ENCODE measurements at regions not wholly inside any gene's neighbourhood (a gene's known extent, or its start where the extent isn't known, plus 50 kb on each side); places are given as distances from the start of the nearest gene placed in this dataset.

DNA sequence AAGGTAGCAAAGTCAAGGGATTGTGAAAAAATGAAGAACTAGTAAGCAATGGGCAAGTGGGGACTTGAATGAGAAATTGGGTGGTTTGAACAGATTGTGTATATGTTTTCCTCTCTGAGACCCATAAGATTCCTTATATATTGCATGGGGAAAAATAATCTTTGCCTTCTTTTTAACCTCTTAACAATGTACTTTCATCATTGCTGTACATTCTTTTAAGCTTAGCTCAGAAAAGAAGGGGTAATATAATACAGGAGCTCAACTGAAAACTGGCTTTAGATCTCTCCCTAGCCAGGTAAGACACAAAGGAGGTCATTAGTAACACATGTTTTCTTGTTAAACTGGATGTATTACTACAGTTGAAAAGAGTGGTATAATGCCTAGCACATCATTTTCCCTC is 287.2 kb downstream of the RNF144B start:
- DNase-seq (ENCODE audit: low read depth): no peak

DNA sequence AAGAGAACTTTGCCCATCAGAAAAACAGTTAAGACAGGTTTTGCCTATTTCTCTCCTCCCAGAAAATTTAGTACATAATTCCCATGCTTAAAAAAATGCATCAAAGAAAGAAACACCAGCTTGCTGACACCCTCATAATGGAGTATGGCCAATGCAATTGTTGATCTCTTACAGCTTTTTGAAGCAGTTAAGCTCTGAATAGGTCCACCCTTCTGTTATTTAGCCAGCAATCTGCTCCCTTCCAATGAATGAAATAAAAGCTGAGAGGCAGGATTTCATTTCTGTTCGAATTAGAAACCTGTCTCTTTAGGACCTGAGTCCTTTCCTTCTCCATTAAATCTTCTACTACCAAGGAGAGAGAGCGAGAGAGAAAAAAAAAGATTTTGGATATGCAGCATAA is 288.7 kb downstream of the RNF144B start:
- no peak for DNase-seq (ENCODE audit: low read depth)

DNA sequence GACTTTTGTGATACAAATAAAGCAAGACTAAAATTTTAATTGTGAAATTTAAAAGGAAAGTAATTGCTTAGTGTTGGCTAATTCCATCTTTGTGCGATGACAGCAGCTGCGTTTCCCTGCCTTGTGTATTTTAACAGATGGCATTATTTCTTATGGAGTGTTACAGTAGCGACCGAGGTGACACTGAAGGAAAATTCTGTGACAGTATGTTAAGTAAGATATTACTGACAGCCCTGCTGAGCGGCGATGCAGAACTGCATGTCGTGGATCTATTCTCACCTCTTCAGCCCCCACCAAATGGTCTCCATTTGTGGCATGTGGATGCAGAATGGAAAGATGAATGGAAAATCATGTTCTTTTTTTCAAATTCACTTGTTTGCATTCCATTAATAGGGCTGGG is 289.4 kb downstream of the RNF144B start:
- DNase-seq (ENCODE audit: low read depth): no peak

DNA sequence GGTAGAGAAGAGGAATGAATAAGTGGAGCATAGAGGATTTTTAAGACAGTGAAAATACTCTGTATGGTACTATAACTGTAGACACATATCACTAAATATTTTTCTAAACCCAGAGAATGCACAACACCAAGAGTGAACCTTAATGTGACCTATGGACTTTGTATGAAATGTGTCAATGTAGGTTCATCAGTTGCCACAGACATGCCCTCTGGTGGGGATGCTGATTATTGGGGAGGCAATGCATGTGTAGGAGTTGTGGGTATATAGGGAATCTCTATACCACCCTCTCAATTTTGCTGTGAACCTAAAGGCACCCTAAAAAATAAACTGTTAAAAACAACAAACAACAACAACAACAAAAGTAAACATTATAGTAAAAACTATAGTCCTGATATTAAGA is 293.7 kb downstream of the RNF144B start:
- DNase-seq (ENCODE audit: low read depth): no peak

DNA sequence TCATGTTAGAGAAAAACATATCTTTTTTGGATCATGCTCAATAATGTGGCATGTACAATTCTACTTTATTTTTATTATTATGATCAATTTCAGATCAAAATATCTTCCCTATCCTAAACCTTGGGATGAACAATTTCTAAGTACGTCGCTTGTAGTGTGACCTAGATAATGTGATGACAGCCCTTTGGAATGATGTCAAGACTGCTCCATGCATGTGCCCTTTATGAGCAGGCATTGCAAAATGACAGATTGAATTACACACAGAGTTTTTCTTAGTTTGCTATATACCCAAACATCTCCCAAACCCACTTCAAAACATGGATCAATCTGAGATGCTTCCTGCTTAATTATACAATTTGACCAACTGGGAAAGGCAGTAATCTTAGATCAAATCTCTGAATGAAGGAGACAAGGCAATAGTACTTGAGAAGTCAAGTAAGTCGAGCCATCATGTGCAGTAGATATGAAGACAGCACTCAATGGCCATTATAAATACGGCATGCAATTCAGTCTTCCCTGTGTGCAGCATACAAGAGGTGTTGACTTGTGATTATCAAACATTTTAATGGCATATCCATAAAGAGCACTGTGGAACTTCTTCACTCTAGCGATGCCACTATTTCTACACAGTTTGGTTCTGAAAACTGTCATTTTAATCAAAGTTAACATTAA is 294.8 kb downstream of the RNF144B start:
- DNase-seq (ENCODE audit: low read depth): no peak

DNA sequence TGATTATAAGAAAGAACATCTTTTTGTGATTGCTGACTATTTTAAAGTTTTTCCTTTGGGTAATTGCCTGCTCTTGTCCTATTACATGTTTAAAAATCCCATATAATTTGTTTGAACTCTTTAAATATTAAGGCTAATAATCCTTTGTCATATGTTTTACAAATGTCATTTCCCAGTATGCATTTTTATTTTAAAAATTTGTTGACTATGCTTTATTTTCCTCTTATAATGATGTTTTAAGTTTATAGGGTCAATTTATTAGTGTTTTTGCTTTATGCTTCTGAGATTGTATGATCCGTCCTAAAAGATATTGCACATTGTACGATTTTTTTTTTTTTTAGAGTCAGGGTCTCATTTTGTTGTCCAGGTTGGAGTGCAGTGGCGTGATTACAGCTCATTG is 297.2 kb downstream of the RNF144B start:
- no peak for DNase-seq (ENCODE audit: low read depth)

DNA sequence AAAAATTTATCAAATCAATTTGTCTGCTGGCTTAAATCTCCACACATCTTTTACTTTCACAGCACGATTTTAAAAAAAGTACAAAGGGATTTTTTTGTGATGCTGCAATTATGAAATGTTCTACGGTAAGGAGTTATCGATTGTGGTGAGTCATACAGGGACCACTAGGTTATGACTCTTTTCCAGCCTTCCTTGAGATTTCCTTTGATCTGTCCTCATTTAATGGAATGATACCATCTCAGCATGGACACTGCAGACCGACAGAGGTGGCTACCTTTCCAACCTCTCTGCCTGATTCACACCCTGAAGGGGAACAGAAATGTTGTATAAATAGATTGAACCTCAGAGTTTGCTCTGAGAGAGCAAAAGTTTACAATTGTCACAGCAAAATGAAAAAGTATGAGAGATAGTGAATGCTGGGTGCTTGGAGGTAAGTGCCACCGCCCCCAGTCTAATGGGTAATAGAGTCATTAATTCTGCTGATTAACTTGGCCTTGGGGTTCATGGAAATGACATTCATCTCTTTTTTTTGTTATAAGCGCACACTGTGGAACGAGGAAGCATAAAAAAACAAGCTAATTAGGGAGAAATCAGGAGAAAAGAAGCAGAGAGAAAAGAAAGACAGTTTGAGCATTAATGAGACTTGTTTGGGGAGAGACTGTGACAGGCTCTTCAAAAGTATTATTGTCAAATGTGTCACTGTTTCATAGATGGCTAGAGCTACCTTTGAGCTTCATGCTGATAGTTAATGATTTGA is 306.0 kb downstream of the RNF144B start:
- no peak for DNase-seq (ENCODE audit: low read depth)

DNA sequence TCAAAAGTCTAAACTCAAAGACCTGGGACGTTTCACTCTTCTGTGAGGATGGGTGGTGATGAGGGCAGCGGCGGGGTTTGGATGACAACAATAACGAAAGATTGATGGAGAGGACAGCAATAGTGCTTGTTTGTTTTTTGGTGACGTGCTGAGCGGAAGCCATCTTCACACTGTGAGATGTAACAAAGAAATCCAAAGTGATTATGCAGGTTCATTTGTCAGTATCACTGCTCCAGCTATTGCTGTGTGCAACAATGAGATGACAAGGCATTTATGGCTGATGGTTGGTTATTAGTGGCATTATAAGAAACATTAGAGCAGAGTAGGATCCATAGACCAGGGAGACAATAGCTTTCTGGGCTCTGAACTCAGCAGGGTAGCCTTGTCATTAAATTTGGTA is 306.7 kb downstream of the RNF144B start:
- no peak for DNase-seq (ENCODE audit: low read depth)

DNA sequence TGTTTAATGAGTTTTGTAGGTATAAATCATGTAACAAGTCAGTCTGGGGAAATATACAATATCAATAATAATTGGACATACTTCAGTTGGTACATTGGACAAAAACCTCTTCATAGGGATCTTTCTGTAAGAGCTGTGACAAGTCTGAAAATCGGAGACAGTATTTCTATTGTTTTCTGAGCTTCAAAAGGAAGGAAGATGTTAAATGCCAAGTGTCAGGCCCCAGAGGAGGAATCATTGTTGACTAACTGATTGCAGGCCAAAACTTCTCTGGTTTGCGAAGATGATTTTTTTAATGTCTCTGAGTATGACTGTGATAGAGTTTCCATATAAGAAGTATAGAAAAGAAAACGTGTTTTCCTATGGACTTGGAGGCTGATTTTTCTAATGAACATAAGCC is 316.4 kb downstream of the RNF144B start:
- no peak for DNase-seq (ENCODE audit: low read depth)

DNA sequence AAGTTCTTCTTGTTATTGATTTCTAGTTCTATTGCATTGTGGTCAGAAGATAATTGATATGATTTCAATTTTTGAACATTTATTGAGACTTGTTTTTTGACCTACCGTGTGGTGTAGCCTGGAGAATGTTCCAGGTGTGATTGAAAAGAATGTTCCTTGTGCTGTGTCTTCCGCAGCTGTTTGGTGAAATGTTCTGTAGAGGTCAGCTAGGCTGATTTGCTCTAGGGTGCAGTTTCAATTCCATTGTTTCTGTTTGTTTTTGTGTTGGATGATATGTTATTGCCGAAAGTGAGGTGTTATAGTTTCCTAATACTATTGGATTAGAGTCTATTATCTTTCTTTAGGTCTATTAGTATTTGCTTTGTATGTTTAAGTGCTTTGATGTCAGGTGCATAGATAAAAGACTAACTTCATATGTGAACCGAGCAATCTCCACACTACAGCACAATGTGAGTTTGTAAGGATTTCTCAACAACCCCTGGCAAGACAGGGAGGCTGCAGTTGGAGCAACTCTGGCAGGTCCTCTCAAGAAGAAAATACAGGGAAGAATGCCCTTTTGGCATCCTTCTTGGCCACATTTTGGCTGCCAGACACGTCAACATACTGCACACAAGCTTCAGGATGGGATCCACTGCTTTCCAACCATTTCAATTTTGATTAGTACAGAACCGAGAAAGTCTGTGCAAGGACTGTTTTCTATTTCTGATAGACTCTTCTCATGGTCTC is 320.7 kb downstream of the RNF144B start:
- DNase-seq (ENCODE audit: low read depth): no peak

DNA sequence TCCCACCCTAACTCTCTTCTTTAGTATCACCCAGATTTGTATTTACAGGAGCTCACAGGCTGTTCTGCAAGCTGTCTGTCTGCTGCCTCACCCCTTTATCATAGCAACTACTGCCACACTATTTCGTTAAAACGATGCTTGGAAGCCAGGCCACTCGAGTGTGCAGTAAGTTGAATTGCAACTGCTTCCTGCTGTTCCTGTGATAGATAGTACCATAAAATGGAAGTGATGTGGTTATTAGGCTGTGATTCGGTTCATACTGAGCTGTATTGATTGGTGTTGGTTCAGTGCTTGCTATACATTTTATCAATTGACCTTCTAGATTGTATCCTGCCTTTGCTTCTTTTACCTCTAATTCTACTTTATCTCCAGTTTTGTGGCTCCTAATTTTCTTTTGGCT is 325.4 kb downstream of the RNF144B start:
- no peak for DNase-seq (ENCODE audit: low read depth)

DNA sequence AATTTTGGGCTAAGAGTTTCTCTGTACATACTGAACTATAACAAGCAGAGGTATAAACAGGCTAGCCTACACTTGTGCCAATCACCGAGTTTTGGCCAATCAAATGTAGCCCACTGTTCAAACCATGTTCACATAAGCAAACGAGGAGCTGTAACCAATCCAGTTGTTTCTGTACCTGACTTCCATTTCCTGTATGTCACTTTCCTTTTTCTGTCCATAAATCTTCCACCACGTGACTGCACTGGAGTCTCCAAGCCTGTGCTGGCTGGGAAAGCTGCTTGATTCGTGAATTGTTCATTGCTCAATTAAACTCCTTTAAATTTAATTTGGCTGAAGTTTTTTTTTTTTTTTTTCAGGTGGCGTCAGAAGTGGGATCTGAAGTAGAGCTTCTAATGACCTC is 332.9 kb downstream of the RNF144B start:
- no peak for DNase-seq (ENCODE audit: low read depth)

DNA sequence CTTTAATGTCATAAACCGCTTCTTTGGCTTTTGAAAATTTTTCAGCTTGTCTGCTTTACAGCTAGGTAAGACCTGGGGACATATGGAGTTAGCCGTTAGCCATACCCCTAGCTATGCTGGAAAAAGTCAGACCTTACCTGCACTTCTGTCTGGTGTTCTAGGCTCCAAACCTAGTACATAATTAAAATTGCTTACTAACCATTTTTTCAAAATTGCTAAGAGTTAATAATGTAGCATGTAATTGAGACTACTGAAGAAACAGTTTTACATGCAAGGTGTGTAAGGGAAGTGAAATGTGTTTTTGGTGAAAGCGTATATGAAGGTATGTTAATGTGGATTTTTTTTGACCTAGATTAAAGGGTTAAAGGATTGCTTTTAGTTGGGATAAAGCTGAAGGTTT is 336.9 kb downstream of the RNF144B start:
- DNase-seq (ENCODE audit: low read depth): no peak

DNA sequence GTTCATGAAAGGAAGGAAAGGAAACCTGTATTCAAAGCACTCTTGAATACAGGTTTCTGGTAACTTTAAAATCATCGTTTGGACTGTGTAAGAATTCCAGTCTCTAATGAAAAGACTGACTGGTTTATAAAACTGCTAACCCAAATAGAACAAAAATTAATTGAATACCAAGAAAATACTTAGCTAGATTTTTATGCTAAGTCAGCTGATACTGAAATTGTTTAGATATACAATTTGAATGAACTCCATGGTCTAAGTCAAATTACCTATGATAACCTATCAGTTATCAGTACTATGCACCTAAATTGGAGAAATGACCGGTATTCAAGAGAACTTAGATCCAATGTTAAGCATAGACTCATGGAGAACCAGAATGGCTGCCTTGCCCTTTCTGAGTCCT is 338.3 kb downstream of the RNF144B start:
- DNase-seq (ENCODE audit: low read depth): no peak

DNA sequence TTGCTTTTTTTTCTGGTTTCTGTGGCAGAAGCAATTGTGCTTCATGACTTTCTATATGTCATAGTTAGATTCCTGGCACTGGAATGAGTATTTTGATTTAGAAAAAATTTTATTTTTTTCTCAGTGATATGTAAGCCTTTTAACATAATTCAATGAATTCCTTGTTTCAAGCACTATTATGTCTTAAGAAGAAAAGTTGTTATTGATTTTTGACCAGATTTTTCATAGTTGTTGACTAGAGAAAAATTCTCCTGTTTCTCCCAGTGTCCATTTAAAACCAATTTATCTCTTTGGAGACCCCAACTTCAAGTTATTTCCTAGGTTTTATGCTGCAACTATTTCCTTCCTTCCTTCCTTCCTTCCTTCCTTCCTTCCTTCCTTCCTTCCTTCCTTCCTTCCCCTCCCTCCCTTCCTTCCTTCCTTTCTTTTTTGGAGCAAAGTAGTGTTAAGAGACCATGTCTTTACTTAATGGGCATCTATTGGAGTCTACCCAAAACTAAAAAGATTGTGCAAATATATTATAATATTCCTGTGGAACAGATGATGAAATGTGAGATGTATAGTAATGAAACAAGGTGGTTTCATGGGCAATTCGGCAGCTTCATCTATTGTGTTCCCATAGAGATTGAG is 346.9 kb downstream of the RNF144B start:
- no peak for DNase-seq (ENCODE audit: low read depth)

DNA sequence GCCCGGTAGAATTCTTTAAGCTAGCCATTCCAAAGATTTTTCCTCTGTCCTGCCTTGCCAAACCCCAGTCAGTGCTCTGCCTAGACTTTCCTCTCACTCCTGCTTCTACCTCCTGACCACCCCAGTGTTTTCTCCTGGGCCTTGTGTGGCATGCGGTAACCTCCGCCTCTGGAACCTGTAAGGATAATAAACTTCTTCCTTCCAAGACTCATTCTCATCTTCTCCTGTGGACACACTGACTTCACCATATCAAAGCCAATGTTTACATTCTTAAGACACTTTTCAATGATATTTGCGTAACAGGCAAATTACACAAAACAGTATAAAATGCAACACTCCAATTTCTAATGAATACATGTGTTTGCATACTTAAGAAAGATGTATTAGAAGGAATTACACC is 354.6 kb downstream of the RNF144B start:
- no peak for DNase-seq (ENCODE audit: low read depth)

DNA sequence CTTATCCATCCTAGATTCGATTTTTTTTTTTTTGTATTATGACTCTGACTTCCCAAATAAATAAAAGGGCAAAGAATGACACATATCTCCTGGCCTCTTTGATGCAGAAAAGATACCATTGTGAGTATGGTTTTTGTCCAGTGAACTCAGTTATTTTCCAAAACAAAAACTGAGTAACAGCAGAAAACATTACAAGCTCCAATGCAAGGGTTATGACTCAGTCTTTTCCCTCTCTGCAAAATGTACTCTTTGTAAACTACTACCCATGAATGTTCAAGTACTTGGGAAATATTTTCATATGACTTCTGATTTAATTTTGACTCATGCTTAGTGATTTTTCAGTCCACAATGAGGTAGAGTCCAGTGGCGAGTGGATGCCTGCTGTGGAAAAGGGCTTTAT is 355.3 kb downstream of the RNF144B start:
- no peak for DNase-seq (ENCODE audit: low read depth)

DNA sequence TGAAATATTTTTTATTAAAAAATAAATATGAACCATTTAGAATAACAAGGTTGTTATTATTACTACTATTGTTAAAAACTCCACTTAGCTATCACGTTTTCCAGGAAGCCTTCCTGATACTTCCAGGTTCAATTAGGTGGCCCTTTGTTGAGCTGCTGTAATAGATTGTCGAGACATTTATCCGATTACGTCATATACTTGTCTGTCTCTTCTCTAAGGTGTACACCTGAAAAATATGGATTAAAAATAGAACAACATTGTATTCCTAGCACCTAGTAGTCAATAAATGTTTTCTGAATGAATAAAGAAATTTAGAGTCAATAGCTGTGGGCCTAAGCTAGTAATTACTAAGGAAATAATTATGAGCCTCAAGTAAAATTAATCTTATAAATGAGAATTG is 359.6 kb downstream of the RNF144B start:
- no peak for DNase-seq (ENCODE audit: low read depth)

DNA sequence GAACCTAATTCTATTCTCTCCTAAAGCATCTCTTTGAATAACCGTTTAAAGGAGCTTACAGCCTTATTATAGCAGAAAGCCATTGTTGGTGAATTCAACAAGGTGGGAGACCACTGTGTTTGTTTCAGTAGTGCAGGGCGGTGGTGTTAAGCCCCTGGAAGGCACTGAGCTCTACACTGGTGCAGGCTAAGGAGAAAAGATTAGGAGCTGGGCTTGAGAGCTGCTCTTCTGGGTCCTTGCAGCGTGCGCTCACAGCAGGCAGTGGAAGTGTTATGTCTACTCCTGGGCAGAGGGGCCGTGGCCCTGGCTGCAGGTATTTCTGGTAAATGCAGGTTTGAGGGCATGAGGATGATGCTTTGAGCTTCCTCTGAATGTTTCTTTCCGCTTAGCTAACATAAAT is 361.2 kb downstream of the RNF144B start:
- no peak for DNase-seq (ENCODE audit: low read depth)

DNA sequence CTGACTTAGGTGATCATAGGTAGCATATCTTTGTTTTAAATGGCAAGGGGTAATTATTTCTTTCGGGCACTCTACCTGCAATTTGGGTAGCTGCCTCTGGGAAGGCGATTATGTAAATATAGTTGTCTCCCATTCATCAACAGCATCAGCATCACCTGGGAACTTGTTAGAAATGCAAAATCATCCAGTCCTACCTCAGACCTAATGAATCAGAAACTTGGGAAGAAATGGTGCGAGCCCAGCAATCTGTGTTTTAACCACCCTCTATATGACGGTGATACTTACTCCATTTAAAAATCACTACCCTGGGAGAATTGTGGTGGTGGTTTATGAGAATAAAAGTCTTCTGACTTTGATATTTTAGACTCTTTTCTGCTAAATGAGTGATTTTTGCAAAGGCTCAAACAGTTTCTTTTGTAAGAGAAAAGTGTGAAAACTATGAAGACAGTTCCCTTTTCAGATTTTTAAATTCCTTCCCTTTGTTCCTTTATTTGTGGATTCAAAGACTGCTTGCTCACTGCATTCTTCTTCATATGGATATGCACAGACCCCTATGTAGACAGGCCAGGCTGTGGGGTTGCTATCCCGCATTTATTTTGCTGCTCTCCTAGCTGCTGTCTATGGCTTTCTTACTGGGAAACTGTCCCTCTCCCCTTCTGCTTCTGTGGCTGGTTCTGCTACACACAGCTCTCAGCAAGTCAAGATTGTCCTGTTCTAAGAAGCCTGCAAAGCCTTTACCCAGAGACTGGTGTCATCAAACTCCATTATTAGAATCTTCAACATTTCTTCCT is 365.3 kb downstream of the RNF144B start:
- DNase-seq (ENCODE audit: low read depth): no peak

DNA sequence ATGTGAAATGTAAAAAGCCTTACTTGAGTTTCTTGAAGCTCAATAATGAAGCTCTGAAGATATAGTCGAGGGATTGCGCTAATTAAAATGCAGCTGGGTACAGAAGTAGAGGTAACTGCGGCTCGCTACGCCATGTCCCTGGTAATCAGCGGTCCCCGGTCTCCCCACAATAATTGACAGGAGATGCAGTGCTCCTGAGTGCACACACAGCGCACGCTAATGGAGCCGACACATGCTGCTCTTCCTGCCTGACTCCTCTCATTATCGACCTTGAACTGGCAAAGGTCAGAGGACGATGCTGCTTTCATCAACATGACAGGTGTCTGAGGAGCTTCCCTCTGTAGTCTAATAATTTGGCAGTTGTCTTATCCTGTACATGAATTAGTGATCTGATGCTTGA is 365.9 kb downstream of the RNF144B start:
- no peak for DNase-seq (ENCODE audit: low read depth)

DNA sequence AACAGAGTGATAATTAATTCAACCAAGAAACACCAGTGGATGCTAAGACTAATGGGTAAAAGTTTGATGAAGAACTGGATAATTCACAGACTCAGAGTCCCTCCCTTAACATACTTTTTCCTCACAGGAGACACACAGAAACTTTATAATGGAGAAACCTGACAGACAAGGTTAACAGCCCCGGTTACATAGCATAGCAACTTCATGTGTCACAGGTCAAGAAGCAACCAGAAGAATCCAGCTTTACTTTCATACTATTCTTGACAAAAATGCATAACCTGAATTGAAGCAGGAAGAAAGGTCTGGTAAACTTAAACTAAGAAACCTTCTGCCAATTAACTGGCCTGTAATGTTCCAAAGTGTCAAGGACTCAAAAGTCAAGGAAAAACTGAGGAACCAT is 375.9 kb downstream of the RNF144B start:
- DNase-seq (ENCODE audit: low read depth): no peak

All from activated T-cell treated with anti-CD3 and anti-CD28 coated beads for 1 hour (primary cell).